Nucleus accumbens (tissue), 56 donors: ENCODE measurements at regions not wholly inside any gene's neighbourhood (a gene's known extent, or its start where the extent isn't known, plus 50 kb on each side); places are given as distances from the start of the nearest gene placed in this dataset.
A peak's percentile ranks its signal among the peaks of the same experiment; 100 is the strongest.
"Not testable (repeated sequence)": the region's sequence is repeated elsewhere in the genome, so short reads cannot be mapped to it uniquely, and the experiment has no call there.

Experiments used
- DNase-seq, 56 donors: peaks; one replicate each; lab custom pipeline; 2025; lab: John Stamatoyannopoulos, UW

DNA sequence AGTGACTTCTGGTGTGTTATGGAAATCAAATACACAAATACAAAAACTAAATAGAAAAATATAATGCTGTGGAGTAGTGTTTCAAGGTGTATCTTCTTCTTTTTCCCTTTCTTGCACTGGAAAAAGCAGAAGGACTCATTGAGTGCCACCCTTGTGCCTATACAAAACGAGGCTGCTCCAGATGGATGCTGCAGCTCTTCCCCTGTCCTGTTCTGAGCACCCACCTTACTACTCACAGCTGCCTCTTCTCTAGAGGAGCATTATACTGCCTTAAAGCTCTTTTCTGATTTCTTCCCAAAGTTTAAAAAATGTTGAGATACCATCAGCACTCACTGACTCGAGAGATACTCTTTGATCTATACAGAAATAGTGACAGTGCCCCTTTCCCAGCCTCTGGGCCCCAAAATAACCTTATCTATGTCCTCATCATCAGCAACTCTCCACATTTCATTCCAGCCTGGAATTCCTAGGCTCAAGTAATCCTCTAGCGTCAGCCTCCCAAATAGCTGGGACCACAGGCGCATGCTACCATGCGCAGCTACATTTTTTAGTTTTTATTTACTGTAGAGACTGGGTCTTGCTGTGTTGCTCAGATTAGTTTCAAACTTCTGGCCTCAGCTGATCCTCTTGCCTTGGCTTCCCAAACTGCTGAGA, 1356.1 kb upstream of the NRXN1 start:
- DNase-seq: no peak

DNA sequence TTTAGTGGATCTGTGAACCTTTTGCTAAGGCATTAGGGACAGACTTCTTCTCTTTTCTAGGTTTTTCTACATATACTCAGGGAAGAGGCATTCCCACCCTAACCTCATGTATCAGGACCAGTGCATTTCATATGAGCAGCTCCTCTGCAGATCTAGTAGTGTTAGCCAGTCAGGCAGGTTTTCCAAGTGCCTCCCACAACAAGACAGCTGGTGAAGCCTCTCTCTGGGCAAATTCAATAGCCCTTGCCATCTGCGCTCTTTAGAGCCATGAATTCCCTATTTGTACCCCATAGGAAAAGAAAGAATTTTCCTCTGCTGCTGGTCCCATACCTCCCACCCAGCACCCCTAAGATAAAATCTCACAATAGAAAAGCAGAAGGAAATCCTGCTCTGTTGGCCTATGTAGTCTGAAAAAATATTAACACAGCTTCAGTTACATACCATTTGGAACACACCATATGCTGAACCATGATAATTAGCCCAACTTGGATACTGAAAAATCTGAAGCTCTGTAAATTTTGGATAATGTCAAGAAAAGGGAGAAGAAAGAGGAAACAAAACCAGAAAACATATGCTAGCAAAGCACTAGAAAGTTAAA, 1354.6 kb upstream of the NRXN1 start:
- DNase-seq: no peak

DNA sequence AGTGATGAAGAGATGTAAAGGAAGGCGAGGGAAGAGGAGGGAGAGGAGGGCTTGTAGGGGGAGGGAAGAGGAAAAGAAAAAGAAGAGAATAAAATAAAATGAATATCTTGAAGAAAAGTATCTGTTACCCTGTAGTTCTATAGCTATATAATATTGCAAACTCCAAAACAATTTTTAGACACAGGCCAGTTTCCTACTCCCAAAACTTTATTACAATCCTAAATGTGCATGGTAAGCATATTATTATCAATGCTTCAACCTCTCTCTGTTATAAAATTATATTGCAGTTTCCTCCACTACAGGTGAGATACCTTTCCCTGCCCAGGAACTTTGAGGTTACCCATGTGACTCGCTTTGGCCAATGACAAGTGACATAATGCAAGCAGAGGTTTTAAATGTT, 1351.6 kb upstream of the NRXN1 start:
- no peak for DNase-seq

DNA sequence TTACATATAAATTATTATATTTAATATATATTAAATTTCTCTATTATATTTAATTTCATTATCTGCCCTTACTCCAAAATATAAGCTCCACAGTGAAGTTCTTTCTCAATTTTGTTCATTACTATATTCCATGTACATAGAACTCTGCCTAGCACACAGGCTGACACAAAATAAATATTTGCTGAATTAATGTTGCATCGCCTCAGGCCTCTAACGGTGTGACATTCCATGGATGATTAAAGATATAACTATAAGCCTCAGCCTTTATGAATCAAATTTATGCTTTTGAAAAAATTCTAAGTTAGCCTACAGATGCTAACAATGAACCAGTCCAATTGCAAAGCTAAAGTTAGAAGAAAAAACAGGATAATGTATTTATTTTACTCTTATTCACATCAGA, 1337.2 kb upstream of the NRXN1 start:
- no peak for DNase-seq

DNA sequence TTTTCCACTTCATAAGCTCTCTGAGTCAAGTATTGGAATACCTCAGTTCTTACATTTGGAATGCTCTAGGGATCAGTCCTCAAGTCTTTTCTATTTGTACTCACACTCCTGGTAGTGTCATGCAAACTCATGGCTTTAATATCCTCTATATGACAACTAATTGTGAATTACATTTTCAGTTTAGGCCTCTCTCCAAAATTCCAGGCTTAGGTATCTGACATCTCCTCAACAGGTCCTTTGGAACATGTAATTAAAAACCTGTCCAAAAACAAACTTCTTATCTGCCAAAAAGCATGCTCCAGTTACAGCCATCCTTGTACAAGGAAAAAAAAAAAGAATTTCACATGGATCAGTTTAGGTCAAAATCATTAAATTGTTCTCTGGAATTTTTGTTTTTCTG, 1336.2 kb upstream of the NRXN1 start:
- DNase-seq: no peak

DNA sequence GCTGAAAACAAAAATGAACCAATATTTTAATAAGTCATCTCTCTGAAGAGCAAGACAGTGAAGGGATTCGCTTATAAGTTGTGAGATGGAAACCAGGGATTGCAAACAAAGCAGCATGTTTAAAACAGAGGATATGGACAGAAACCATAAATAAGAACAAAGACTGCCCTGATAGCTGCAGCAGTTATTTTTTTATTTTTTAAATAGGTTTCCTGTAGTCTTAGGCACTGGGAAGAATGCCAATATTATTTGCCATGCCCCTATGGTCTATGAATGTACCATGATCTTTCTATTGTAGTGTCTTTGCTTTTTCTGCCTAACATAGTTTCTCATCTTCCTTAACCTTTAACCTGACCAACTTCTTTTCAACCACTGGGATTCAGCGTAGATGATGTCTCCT, 1334.0 kb upstream of the NRXN1 start:
- DNase-seq: no peak

DNA sequence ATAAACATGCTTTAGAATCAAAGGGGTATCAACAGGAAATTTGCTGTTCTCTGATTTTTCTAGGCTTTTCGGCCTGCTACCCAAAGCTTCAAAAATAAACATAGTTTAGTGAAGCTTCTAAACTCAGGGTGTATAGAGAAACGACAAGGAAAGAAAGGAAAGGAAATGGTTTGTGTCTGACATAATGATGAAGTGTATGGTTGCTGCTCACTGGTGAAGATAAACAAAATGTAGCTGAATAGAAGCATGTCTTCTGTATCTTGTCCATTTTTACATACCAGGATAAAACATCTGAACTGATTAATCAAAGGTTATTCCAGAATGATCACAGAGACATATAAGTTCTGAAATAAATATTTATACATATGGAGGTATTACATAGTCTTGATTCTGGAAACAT, 1324.6 kb upstream of the NRXN1 start:
- no peak for DNase-seq

DNA sequence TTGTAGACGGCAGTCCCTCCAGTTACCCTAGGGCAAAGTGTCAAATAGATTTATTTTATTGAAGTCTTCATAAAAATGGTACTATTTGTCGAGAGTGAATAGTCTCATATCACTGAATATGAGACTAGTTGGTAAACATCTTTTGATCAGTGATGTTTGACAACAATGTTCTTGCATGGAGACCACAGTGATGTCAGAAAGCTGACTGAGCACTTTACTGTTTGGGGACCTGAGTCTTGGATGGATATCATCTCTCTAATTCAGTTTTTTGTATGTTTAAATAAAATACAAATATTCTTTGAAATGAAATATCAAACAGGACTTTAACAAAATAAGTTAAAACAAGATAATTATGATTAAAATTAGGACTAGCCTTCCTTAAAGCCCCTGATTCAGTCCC, 1315.4 kb upstream of the NRXN1 start:
- DNase-seq: no peak

DNA sequence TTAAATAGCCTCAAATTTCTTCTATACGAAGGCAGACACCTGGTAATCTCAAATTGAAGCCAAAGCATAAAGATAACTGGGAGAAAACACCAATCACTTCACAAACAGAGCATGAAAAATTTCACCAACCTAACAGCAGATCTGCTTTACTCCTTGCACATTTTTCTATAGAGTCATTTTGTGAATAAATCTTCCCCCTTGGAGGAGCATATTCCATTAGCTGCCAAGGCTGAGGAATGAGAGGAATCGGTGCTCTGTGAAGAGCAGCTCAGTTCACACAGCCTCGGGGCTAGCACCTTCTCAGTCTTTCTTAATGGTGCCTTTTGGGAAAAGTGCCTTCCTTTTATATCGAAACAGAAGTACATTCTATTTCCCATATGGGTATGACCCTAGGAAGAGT, 1313.7 kb upstream of the NRXN1 start:
- DNase-seq: no peak

DNA sequence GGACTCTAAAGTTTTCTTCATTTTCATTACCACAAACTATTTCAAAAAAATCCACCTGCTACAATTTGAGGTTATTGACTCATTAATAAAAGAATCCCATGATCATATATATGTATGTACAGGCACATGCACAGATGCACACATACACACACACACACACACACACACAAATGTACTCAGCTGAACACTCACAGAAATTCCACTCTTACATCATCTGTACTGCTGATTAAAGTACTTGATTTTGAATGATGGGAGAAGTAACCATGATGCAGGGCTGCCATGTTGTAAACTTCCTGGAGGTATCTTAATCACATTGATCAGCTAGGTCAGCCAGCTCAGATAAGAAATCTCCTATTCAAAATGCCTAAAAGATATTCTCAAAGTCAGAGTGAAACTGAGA, 1313.2 kb upstream of the NRXN1 start:
- DNase-seq: no peak

DNA sequence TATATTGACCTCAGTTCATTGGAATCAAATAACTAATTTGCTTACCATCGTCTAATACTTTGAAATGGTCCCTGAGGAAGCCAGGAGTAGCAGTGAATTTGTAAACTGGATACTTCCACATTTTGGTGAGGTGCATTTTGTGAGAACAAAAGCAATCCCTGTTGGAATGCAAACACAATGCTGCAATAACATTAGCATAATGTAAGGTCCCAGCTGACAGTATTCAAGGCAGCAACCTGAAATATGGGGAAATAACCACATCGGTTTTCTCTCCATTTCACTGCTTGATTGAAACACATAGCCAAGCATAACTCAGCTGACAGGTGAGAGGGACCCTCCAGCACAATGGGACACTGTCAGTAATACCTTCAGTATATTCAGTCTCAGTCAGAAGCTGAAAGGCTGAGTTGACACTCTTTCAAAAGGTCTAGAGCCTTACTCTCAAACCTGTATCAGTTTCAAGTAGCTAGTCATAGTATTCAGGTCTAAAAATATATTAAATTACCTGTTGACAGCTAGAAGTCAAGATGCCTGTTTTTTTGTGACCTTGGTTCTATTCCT, 1311.9 kb upstream of the NRXN1 start:
- DNase-seq: no peak

DNA sequence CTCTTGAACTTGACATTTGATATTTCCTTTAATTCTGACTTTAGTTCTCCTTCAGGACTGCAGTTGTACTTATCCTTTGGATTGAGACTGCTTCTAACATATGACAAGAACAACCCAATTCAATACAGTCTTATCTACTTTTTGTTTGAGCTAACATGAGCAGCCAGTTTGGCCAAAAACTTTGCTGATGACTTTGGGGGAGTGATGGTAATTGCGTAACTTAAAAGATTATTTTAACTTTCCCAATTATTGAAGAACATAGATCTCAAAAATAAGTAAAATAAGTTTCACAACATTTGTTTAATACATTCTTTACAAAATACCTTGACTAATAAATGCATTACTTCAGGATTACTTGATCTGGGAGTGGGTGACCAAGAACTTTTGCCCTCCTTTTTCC, 1311.1 kb upstream of the NRXN1 start:
- DNase-seq: no peak

DNA sequence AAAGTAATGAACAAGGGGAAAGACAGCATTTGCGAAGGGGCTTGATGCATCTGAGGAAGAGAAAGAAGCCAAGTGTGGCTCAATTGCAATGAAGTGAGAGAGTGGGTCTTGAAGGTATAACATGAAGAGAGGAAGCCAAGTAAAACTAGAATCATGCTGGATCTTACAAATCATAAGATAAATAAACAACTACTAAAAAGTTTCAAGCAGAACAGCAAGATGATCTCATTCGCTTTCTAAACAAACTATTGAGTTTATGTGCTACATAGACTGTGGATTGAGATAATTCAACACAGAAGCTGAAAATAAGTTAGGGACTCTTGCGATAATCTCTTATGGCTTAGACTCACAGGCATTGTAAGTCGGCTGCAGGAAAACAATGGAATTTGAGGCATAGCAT, 1310.5 kb upstream of the NRXN1 start:
- no peak for DNase-seq

DNA sequence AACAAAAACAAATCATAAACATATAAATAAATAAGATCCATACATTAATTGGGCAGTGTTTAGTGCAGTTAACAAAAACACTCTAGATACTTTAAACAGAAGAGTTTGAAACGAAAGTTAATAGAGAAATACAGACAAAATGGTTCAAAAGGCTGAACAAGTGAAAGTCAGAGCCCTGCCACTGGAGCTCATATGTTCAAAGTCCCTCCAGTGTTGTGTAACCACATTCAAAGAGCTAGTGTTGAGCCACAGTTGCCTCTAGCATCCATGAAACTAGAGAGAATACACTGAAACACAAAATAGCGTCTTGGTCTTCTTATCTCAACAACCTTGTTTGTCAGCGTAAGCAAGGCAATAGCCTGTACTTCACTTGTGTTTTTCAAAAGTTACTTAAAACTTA, 1309.8 kb upstream of the NRXN1 start:
- no peak for DNase-seq

DNA sequence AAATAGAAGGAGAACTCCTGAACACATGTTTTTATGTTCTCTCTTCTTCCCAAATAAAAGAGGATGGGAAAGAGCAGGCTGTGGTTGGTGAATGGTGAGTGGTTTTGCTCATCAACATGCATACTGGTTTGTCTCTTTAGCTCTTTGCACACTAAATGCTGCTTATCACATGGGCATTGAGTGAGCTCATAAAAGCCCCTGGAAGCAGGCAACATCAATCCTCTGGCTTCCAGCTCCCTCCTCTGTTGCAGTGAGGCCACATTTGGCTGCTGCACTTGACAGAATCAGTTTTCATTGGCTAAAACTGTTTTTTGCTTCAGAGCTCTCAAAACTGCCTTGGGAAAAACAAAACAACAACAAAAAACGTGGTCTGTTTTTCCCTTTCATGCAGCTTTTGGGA, 1308.2 kb upstream of the NRXN1 start:
- peak in 4 of 56 donors; percentile 0 to 4 (median 1) for DNase-seq

DNA sequence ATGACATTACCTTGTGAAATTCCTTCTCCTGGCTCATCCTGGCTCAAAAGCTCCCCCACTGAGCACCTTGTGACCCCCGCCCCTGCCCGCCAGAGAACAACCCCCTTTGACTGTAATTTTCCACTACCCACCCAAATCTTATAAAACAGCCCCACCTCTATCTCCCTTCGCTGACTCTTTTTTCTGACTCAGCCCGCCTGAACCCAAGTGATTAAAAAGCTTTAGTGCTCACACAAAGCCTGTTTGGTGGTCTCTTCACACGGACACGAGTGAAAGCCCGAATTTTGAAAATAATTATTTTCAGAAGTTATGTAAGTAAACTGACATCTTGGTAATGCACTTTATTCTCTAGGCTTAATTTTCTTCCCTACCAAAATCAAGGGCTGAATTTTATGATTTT, 1305.9 kb upstream of the NRXN1 start:
- not testable (repeated sequence) for DNase-seq

DNA sequence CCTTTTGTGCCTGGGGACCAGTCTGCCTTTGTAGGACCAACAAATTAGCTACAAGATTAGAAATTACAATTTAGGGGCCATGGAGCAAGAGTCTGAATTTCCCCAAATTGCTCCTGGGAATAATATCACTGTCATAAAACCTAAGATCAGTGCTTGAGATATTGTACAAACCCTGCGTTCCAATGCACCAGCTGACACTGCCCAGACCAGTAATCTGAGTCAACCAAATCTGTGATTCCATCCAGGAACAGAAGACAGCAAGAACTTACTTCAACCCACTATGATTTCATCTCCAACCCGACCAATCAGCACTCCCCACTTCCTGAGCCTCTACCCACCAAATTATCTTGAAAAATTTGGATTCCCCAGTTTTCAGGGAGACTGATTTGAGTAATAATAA, 1305.0 kb upstream of the NRXN1 start:
- no peak for DNase-seq

DNA sequence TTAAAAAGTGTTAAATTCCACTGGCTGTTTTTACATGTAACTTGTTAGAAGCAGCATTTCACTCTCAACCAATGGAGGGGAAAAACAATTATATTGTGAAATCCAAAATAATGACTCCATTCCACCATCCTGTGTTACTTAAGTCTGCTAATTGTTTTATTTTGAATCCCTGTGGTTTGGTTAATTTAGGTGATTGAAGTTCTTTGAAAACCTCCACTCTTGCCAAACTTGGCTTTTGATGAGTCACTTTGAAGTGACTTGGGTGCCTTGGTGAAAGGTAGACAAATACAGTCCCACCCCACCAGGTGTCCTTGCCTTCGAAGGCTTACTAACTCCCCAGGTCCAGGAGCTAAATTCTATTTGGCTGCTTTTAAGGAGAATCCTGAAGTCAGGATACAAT, 1303.8 kb upstream of the NRXN1 start:
- DNase-seq: no peak

DNA sequence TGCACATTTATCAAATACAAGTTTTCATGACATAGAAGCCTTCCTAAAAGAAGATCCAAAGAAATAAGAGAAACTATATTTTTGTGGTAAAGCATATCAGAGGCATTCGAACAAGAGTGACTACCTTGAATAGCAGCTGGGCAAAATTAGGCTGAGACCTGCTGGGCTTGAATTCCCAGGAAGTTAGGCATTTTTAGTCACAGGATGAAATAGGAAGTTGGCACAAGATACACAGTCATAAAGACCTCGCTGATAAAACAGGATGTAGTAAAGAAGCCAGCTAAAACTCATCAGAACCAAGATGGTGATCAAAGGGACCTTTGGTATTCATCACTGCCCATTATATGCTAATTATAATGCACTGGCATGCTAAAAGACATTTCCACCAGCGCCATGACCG, 1302.3 kb upstream of the NRXN1 start:
- no peak for DNase-seq

DNA sequence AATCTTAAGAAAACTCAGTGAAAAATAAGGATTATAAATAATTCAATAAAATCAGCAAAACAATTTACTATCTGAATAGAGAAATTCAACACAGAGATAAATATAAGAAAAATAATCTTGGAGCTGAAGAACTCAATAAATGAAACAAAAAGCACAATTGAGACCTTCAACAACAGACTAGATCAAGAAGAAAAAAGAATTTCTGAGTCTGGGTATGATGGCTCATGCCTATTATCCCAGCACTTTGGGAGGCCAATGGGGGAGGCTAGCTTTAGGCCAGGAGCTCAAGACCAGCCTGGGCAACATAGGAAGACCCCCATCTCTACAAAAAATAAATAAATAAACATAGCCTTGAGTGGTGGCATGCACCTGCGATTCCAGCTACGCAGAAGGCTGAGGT, 1295.7 kb upstream of the NRXN1 start:
- DNase-seq: no peak

DNA sequence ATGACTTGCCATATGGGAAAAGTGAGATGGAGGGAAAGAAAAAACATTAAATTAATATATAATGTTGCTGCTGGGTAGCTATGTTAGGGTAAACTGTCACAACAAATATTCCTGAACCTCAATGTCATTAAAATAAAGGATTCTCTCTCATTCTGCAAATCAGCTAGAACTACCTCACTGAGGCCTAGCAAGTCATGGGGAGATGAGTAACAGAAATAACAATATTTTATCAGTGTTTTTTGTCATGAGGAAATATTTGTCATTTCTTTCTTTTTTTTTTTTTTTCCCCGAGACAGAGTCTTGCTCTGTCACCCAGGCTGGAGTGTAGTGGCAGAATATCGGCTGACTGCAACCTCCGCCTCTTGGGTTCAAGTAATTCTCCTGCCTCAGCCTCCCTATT, 1282.3 kb upstream of the NRXN1 start:
- no peak for DNase-seq

DNA sequence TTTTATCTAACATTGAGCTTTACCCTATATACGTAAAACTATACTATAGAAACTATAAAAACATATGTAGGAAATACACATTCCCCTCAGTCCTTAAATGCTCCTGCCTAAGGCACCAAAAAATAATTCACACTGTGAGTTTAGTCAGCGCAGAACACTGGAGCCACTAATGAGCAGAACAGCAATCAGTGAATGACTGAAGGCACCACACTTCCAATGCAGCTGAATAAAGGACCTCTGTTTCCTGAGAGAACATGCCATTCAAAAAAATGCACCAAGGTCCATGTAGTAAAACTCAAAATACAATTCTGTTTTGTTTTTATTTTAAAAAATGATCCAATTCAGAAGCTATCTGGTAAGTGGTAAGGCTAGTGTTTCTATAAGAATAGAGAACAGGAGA, 1280.6 kb upstream of the NRXN1 start:
- peak in 1 of 56 donors; percentile 0 for DNase-seq

DNA sequence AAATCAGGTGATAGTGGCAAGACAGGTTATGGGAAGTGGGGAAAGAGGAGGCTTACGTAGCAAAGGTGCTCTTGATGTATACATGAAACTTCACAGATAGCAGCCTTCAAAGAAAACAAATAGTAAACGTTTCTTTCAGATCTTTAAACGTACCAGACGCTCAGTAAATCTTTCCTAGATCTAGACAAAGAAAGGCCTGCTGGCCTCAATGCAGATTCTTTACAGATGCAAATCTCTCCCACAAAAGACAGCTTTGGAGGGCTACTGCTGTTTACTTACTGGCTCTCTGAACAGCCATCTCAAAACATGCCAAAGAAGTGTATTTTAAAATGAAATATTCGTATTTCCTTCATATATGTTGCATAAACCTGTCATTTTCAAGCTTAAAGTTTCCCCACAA, 1279.9 kb upstream of the NRXN1 start:
- DNase-seq: no peak
